ENCODE measurements at regions not wholly inside any gene's neighbourhood (a gene's known extent, or its start where the extent isn't known, plus 50 kb on each side); places are given as distances from the start of the nearest gene placed in this dataset.
"Not testable (repeated sequence)": the region's sequence is repeated elsewhere in the genome, so short reads cannot be mapped to it uniquely, and the experiment has no call there.

DNA sequence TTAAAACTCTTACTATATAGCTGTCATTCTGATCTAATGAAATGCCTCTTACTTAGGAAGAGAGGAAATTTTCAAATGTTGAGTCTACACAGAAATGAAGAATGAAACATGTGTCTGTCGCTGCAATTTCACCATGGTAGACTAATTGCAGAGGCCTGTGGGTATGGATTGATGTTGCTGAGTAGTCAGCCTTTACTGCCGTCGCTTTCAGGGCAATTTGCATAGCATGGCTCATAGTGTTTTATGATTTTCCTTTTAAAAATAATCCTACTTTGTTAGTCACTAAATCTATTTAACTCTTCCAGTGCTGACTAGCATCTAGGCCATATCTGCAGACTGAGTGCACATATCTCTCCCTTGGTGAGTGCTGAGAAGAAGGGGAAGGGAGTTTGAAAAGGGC lies 819.2 kb downstream of the SATB2 start:
- Histone ChIP-seq H3K9ac (no peak overlapping the region), H3K4me2 (no peak overlapping the region), H4K20me1 (no peaks in the 10 kb centered on the region), H3K27ac (no peak overlapping the region), H3K36me3 (no peaks in the 10 kb centered on the region), H3K4me3 (no peak overlapping the region), H3K4me1 (peaks cover 0 to 9% (median 6%) of the 10 kb centered on the region in 10 experiments; a peak in 9 of 20 replicates), H3K27me3 (no peaks in the 10 kb centered on the region), H3K9me3 (replicated peaks in 1 of 11) (no peaks in the 10 kb centered on the region)
- no peak for TF ChIP-seq Cebpa-rat (IDR thresholded peaks at IDR 0.05)

DNA sequence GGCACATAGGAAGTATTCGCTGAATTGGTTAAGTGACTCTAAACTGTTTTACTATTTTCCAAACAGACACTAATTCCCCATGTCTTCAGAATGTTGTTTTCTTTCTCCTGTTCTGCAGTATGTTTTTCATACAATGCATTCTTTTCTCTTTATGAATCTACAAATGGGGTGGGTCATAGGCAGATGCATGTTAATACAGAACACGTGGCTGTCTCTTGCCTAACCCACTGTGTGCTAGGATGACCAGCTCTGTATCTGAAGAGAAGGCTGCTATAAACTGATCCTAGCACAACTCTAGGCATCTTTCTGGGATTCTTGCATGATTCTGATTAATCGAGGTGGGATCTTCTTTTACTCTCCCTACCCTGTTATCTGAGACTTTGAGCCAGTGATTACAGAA lies 826.0 kb downstream of the PLCL1 start:
- H3K4me2 ChIP-seq, result no peak overlapping the region
- TF ChIP-seq Cebpa-rat (IDR thresholded peaks at IDR 0.05), result no peak
- peaks cover 0 to 12% (median 8%) of the 10 kb centered on the region in 10 experiments; a peak in 9 of 20 replicates for H3K4me1 ChIP-seq

DNA sequence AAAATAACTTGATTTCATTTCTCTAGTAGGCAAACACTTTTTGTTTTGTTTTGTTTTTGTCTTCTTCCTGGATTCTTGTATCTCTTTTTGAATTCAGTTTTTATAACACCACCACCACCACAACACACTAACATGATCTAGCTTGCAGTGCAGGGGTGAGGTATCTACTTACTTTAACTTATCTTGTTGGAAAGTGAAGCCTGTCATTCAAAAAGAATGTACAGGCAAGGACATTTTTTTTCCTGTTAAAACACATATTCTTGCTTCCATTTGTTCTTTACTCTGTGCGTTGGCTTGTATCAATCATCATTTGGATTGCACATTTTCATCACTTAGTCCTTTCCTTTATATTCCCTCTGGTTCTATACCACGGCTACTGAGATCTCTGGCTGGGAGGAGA lies 824.2 kb downstream of the PLCL1 start:
- H3K9me3 ChIP-seq (replicated peaks in 1 of 11), result no peaks in the 10 kb centered on the region
- TF ChIP-seq Cebpa-rat (IDR thresholded peaks at IDR 0.05), result no peak
- no peak overlapping the region for H3K4me2 ChIP-seq
- no peak overlapping the region for H3K9ac ChIP-seq
- H3K4me3 ChIP-seq, result no peak overlapping the region
- H4K20me1 ChIP-seq, result no peaks in the 10 kb centered on the region
- no peak overlapping the region for H3K27ac ChIP-seq
- H3K36me3 ChIP-seq, result no peaks in the 10 kb centered on the region
- H3K4me1 ChIP-seq, result peaks cover 0 to 5% (median 2%) of the 10 kb centered on the region in 10 experiments; a peak in 9 of 20 replicates
- H3K27me3 ChIP-seq, result no peaks in the 10 kb centered on the region

More for the DNA sequence above, 826.0 kb downstream of the PLCL1 start:
- H3K4me3 ChIP-seq, result no peak overlapping the region
- H4K20me1 ChIP-seq, result no peaks in the 10 kb centered on the region
- no peaks in the 10 kb centered on the region for H3K27me3 ChIP-seq
- no peaks in the 10 kb centered on the region for H3K36me3 ChIP-seq
- no peak overlapping the region for H3K9ac ChIP-seq
- no peaks in the 10 kb centered on the region for H3K9me3 ChIP-seq (replicated peaks in 1 of 11)
- no peak overlapping the region for H3K27ac ChIP-seq

DNA sequence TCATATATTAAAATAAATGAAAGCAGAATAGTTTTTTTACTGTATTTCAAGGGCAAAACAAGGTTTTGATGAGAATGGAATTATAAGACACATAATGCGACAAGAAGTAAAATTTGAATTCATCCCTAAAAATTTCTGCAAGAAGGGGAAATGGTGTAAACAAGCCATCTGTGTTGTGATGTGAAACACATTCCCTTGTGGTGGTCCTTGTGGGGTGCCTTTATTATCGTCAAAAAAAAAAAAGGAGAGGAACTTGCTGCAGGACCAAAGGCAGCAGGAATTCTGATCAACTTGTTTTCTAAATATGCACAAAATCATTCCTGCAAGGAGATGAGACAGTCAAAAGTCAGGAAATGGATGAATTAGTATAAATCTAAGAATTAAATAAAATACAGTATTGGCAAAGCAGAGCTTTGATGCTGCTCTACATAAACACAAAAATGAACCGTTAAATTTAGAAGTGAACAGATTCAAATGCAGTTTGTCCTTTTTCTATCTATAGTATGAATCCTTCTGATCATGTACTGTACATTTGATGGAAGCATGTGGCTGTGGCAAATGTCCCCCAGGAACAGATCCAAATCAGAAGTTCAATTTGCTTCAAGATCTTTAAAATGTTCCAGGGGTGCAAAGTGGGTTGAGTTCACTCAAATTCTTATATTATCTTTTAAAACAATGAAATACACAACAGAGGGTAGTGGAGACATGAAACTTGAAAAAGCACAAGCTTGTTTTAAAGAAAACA lies 818.8 kb downstream of the PLCL1 start:
- Histone ChIP-seq H3K4me2 (no peak overlapping the region), H3K9me3 (replicated peaks in 1 of 11) (no peaks in the 10 kb centered on the region), H3K36me3 (no peaks in the 10 kb centered on the region), H3K27me3 (no peaks in the 10 kb centered on the region), H3K9ac (no peak overlapping the region), H3K4me3 (no peak overlapping the region), H4K20me1 (no peaks in the 10 kb centered on the region), H3K4me1 (no peaks in the 10 kb centered on the region), H3K27ac (no peak overlapping the region)
- TF ChIP-seq Cebpa-rat (IDR thresholded peaks at IDR 0.05), result no peak

DNA sequence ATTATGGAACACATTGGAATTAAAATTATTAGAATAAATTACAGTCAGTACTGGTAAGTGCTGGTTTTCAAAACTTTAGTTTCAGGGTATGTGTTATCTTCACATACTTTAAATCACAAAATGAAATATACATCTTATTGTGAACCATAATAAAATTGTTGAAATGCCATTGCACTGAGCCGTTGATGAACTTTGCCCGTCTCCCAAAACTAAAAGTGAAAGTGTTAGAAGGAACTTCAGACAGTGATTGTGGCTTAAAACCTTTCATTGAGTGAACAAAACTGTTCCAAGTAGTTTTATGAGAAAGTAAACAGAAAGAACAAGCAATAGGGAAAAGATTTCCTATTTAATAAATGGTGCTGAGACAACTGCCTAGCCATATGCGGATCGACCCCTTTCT lies 811.6 kb downstream of the PLCL1 start:
- no peaks in the 10 kb centered on the region for H4K20me1 ChIP-seq
- no peak overlapping the region for H3K9ac ChIP-seq
- H3K27me3 ChIP-seq, result no peaks in the 10 kb centered on the region
- H3K27ac ChIP-seq, result no peak overlapping the region
- no peaks in the 10 kb centered on the region for H3K36me3 ChIP-seq
- no peak overlapping the region for H3K4me3 ChIP-seq
- no peaks in the 10 kb centered on the region for H3K9me3 ChIP-seq (replicated peaks in 1 of 11)
- no peak for TF ChIP-seq Cebpa-rat (IDR thresholded peaks at IDR 0.05)
- peaks cover 0 to 5% (median 0%) of the 10 kb centered on the region in 10 experiments; a peak in 1 of 20 replicates for H3K4me1 ChIP-seq
- no peak overlapping the region for H3K4me2 ChIP-seq

DNA sequence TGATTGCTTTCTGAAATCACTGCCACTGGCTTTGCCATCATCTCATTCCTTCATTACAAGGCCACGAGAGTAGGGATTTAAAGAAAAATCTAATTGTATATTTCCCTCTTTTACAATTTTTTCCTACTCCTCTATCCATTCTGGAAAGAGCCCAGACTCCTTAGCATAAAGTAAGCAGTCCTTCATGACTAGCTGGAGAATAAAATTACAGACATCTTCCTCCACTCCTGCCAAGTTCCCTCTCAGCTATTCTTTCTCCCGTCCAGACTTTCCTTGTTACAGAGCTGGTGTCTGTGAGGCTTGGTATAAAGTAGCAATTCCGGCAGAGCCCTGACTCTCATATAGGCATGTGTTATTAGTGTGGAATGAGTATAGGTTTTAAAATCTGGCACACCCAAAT lies 806.8 kb downstream of the PLCL1 start:
- peaks cover 0 to 4% (median 0%) of the 10 kb centered on the region in 10 experiments; a peak in 1 of 20 replicates for H3K4me1 ChIP-seq
- H3K27ac ChIP-seq, result no peak overlapping the region
- no peak overlapping the region for H3K9ac ChIP-seq
- no peaks in the 10 kb centered on the region for H3K36me3 ChIP-seq
- no peak overlapping the region for H3K4me2 ChIP-seq
- no peak overlapping the region for H3K4me3 ChIP-seq
- no peak for TF ChIP-seq Cebpa-rat (IDR thresholded peaks at IDR 0.05)
- no peaks in the 10 kb centered on the region for H3K9me3 ChIP-seq (replicated peaks in 1 of 11)
- no peaks in the 10 kb centered on the region for H4K20me1 ChIP-seq
- no peaks in the 10 kb centered on the region for H3K27me3 ChIP-seq

DNA sequence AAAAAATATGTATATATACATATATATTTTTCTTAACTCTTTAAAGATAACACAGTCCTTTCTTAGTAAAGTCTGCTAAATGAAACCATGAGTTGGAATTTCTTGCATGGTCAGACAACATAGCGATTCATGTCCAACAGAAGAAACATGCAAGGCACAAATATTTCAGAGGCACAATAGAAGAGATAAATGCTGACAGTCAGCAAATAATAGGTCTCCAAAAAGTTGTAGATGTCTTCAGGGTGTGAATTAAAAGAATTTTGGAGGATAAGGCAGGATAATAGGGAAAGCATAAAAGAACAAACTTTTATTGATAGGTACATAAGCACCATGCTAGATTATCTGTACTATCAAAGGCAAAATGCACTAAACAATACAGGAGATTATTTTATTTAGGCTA lies 800.2 kb downstream of the PLCL1 start:
- Histone ChIP-seq H3K4me1 (no peaks in the 10 kb centered on the region), H3K9me3 (replicated peaks in 1 of 11) (no peaks in the 10 kb centered on the region), H3K9ac (no peak overlapping the region), H4K20me1 (no peaks in the 10 kb centered on the region), H3K4me3 (no peak overlapping the region), H3K27ac (no peak overlapping the region), H3K36me3 (no peaks in the 10 kb centered on the region), H3K27me3 (no peaks in the 10 kb centered on the region), H3K4me2 (no peak overlapping the region)
- TF ChIP-seq Cebpa-rat (IDR thresholded peaks at IDR 0.05), result no peak

DNA sequence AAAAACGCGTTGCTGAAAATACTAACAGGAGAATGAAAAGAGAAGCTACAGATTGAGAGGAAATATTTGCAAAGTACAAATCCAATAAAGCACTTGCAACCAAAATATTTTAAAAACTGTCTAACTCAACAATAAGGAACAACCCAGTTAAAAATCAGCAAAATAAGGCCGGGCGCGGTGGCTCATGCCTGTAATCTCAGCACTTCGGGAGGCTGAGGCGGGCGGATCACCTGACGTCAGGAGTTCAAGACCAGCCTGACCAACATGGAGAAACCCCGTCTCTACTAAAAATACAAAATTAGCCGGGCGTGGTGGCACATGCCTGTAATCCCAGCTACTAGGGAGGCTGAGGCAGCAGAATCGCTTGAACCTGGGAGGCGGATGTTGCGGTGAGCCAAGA lies 798.6 kb downstream of the PLCL1 start:
- H3K4me3 ChIP-seq; H3K9ac ChIP-seq; H3K36me3 ChIP-seq; H3K9me3 ChIP-seq (replicated peaks in 1 of 11); H3K4me2 ChIP-seq; H3K27me3 ChIP-seq; H3K4me1 ChIP-seq; H3K27ac ChIP-seq; H4K20me1 ChIP-seq: not testable (repeated sequence)

DNA sequence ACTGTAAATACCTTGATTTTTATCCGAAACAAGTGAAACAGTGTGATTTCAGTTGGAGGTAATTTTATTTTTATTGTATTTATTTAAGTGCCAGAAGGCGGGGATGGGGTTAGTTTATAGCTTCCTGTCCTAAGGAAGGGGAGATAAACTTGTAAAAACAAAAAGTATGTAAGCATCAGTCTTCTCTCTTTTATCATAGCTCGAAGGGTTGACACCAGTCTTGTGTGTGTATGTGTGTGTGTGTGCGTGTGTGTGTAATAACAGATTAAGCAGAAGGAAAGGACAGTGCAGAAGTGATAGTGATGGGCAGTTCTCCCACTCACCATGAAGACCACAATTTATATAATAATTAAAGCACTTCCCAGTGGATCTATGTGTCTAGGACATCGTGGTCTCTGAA lies 793.3 kb downstream of the PLCL1 start:
- H3K9me3 ChIP-seq (replicated peaks in 1 of 11), result no peaks in the 10 kb centered on the region
- no peak overlapping the region for H3K4me3 ChIP-seq
- no peak for TF ChIP-seq Cebpa-rat (IDR thresholded peaks at IDR 0.05)
- H3K9ac ChIP-seq, result no peak overlapping the region
- no peaks in the 10 kb centered on the region for H3K36me3 ChIP-seq
- no peaks in the 10 kb centered on the region for H4K20me1 ChIP-seq
- no peak overlapping the region for H3K27ac ChIP-seq
- peaks cover 0 to 6% (median 0%) of the 10 kb centered on the region in 10 experiments; a peak in 2 of 20 replicates for H3K4me1 ChIP-seq
- H3K27me3 ChIP-seq, result no peaks in the 10 kb centered on the region
- H3K4me2 ChIP-seq, result no peak overlapping the region

DNA sequence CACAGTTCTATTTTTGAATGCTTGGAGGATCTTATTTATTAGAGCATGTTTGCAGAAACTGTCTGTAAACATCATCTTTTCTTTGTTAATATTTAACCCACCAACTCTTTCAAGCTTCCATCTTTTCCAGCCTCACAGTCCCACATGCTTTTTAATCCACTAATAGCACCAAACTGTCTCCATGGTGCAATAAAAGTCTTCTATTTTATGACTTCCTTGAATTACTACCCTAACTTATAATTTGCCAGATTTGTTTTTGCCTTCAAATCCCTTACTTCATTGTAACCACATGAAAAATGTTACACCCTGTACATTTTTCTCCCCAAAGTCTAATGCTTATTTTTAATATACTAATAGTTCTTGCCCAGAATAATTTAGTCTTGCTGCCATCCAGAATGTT lies 792.6 kb downstream of the PLCL1 start:
- Histone ChIP-seq H3K9ac (no peak overlapping the region), H3K4me1 (peaks cover 0 to 6% (median 0%) of the 10 kb centered on the region in 10 experiments; a peak in 2 of 20 replicates), H3K27ac (no peak overlapping the region), H3K27me3 (no peaks in the 10 kb centered on the region), H4K20me1 (no peaks in the 10 kb centered on the region), H3K4me3 (no peak overlapping the region), H3K4me2 (no peak overlapping the region; a peak in 1 of 22 replicates), H3K9me3 (replicated peaks in 1 of 11) (no peaks in the 10 kb centered on the region), H3K36me3 (no peaks in the 10 kb centered on the region)
- no peak for TF ChIP-seq Cebpa-rat (IDR thresholded peaks at IDR 0.05)

All from BLaER1 treated with 17β-estradiol and CSF1 and Interleukin-3, amounts not matched to agents 10 nM and 100 nM (cell line).